Activated CD8-positive, alpha-beta T cell treated with anti-CD3 and anti-CD28 coated beads for 36 hours (primary cell): ENCODE measurements at regions not wholly inside any gene's neighbourhood (a gene's known extent, or its start where the extent isn't known, plus 50 kb on each side); places are given as distances from the start of the nearest gene placed in this dataset.

ENCODE experiments used
- ATAC-seq: fragments of 200-7000 bp; cut with Tn5 transposase; one replicate; pipeline ENCODE4 v1.10.0; 2021; ENCODE audit warnings: mild to moderate bottlenecking, moderate library complexity
- CTCF ChIA-PET: fragments of 350-600 bp; sonication (Branson Sonifier 250); formaldehyde crosslinking; loops from one replicate; lab custom pipeline; 2021; ENCODE audit warnings: antibody characterized with exemption; lab: Charles Lee
- POLR2A ChIA-PET: fragments of 350-600 bp; sonication (Branson Sonifier 250); formaldehyde crosslinking; loops from one replicate; lab custom pipeline; 2021; ENCODE audit warnings: antibody characterized with exemption; lab: Charles Lee
- DNase-seq: peaks from one replicate; pipeline ENCODE4 v3.0.0-alpha.2; 2020
- H3K27ac Mint-ChIP-seq: one replicate; pipeline ENCODE4 v1.8.0; 2021; ENCODE audit warnings: mild to moderate bottlenecking, mixed read lengths
- H3K27me3 Mint-ChIP-seq: one replicate; pipeline ENCODE4 v1.8.0; 2021; ENCODE audit warnings: mixed read lengths
- H3K36me3 Mint-ChIP-seq: one replicate; pipeline ENCODE4 v1.8.0; 2021; ENCODE audit warnings: low read depth, mixed read lengths
- H3K4me1 Mint-ChIP-seq: one replicate; pipeline ENCODE4 v1.8.0; 2021; ENCODE audit warnings: low read depth, mixed read lengths
- H3K4me3 Mint-ChIP-seq: one replicate; pipeline ENCODE4 v1.8.0; 2021; ENCODE audit warnings: mild to moderate bottlenecking, moderate library complexity, mixed read lengths
- H3K9me3 Mint-ChIP-seq: one replicate; pipeline ENCODE4 v1.8.0; 2021; ENCODE audit warnings: mixed read lengths
- intact Hi-C: fragments of 100-400 bp; cut with micrococcal nuclease; formaldehyde crosslinking; loops from one replicate; pipeline ENCODE4 v1.10.0; 2022
- TF ChIP-seq, protein P1 (sequence below): fragments of 200-600 bp; IDR thresholded peaks from one replicate; pipeline ENCODE4 v1.8.0; 2022; ENCODE audit warnings: antibody characterized with exemption, mild to moderate bottlenecking

DNA sequence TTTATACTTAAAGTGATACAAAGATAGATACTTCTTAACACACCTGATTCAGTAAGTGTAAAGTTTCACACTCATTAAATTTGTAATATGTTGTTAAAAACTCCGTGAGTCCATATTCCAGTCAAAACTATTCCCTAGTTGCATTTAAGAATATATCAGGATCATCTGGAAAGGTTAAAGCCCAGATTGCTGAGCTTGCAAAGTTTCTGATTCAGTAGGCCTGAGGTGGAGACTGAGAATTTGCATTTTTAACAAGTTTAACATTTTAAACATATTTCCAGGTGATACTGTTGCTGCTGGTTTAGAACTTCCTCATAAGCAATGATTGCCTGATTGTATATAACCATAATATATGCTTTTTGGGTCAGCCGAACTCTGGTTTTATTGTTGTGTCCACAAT is 1998.6 kb upstream of the PCDH20 start:
- Mint-ChIP-seq H3K9me3 (peaks cover 10% of the 10 kb centered on the region), H3K27me3 (no peaks in the 10 kb centered on the region), H3K4me3 (no peak overlapping the region), H3K4me1 (no peaks in the 10 kb centered on the region), H3K36me3 (no peaks in the 10 kb centered on the region), H3K27ac (no peak overlapping the region)
- TF ChIP-seq, protein P1, sequence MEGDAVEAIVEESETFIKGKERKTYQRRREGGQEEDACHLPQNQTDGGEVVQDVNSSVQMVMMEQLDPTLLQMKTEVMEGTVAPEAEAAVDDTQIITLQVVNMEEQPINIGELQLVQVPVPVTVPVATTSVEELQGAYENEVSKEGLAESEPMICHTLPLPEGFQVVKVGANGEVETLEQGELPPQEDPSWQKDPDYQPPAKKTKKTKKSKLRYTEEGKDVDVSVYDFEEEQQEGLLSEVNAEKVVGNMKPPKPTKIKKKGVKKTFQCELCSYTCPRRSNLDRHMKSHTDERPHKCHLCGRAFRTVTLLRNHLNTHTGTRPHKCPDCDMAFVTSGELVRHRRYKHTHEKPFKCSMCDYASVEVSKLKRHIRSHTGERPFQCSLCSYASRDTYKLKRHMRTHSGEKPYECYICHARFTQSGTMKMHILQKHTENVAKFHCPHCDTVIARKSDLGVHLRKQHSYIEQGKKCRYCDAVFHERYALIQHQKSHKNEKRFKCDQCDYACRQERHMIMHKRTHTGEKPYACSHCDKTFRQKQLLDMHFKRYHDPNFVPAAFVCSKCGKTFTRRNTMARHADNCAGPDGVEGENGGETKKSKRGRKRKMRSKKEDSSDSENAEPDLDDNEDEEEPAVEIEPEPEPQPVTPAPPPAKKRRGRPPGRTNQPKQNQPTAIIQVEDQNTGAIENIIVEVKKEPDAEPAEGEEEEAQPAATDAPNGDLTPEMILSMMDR: no peak
- CTCF ChIA-PET: no interaction called here
- POLR2A ChIA-PET: no interaction called here
- ATAC-seq: no peak
- intact Hi-C loops: no loop called here
- no peak for DNase-seq

DNA sequence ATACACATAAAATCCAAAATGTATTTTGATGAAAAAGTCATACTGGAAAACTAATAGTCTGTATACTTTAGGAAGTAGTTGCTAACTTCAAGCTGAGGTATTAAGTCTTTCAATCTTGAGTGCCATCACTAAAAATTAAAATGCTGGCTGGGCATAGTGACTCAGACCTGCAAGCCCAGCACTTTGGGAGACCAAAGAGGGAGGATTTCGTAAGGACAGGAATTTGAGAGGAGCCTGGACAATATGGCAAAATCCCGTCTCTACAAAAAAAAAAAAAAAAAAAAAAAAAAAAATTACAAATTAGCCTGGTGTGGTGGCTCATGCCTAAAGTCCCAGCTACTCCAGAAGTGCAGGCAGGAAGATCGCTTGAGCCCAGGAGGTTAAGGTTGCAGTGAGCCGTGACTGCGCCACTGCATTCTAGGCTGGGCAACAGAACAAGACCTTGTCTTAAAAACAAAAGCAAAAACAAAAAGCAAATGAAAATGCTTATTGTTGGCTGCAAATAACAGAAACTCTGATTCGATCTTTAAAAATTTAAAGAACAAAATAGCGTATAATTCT is 1994.2 kb upstream of the PCDH20 start:
- CTCF ChIA-PET: no interaction called here
- H3K27ac Mint-ChIP-seq: no peak overlapping the region
- TF ChIP-seq, protein P1: no peak
- no peaks in the 10 kb centered on the region for H3K27me3 Mint-ChIP-seq
- DNase-seq (no peak), ATAC-seq (no peak)
- no peak overlapping the region for H3K4me3 Mint-ChIP-seq
- H3K9me3 Mint-ChIP-seq: peaks cover 9% of the 10 kb centered on the region
- intact Hi-C loops: no loop called here
- POLR2A ChIA-PET: no interaction called here
- no peaks in the 10 kb centered on the region for H3K36me3 Mint-ChIP-seq
- no peaks in the 10 kb centered on the region for H3K4me1 Mint-ChIP-seq

DNA sequence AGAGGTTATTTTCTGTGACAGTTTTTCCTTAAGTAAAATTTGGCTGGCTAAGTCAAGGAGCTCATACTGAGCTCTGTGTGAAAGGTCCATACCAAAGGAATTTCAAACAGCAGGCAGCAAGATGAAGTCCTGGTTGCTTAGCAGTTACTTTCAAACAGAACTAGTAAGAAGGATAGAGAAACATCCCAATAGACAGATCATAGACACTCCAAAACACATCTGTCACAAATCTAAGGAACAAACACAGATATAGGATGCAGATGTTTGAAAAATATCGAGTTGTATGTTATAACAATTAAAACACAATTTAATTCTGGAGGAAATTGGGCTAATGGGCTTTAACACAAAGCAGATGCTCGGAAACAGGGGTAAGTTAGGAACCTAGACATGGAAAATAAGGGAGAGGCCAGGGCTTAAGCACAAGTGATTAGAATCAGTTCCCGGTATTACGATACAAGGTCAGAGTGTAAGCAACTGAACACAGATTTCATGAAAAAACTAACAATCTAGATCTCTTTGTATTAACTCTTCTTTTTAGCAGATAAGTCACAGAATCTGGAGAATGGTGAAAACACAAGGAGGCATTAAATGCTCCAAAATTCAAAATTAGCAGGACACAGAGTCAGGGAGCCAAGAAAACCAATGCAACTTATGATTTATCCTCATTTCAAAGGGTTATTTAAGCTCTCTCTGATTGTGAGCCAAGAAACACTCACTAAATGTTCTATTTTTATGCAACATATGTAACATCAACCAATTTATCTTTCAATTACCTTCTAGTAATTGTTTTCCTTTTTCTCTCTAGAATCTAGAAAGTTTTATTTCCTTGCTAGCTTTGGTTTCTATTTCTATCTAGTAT is 1992.9 kb upstream of the PCDH20 start:
- no peak for ATAC-seq
- Mint-ChIP-seq H3K27ac (no peak overlapping the region), H3K36me3 (no peaks in the 10 kb centered on the region), H3K27me3 (no peaks in the 10 kb centered on the region), H3K4me1 (no peaks in the 10 kb centered on the region), H3K9me3 (peaks cover 11% of the 10 kb centered on the region), H3K4me3 (no peak overlapping the region)
- intact Hi-C loops: no loop called here
- DNase-seq: no peak
- TF ChIP-seq, protein P1: no peak
- ChIA-PET POLR2A (no interaction called here), CTCF (no interaction called here)

DNA sequence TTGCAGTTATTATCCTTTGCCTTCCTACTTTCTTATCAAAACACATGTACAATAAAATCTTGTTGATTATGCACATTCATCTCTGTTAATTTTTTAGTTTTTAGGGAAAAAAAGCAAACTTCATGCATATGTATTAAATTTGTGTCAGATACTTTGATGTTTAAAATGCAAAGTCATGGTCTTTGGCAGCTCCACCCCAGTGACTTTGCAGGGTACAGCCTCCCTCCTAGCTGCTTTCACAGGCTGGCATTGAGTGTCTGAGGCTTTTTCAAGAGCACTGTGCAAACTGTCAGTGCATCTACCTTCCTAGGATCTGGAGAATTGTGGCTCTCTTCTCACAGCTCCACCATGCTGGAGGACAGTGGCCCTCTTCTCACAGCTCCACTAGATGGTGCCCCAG is 1988.1 kb upstream of the PCDH20 start:
- Mint-ChIP-seq H3K36me3 (no peaks in the 10 kb centered on the region), H3K4me1 (no peaks in the 10 kb centered on the region), H3K4me3 (no peak overlapping the region), H3K27me3 (no peaks in the 10 kb centered on the region), H3K9me3 (peaks cover 16% of the 10 kb centered on the region), H3K27ac (no peak overlapping the region)
- ATAC-seq (no peak), DNase-seq (no peak)
- intact Hi-C loops: no loop called here
- POLR2A ChIA-PET: interaction anchor here (0.5 kb wide), 1 partner anchor 18 kb away, joined by 3 read pairs; no protein-coding TSS in a partner anchor
- CTCF ChIA-PET: no interaction called here
- TF ChIP-seq, protein P1: no peak

DNA sequence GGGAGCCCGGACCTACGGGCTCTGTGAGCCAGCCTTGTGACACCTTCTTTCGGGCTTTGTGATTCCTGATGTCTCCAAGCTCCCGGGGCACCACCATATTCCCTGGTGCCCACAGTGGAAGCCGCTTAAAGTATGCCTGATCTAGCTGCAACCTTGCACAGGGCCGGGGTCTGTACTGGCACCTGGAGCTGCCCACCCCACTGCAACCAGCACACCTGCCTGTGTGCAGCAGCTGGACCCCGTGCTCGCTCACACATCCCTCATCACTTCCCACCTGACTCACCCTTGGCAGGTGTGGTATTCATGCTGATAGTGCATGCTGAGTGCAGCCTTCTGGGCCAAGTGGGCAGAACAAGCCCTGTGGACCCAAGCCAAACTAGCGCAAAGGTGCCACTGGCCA is 1981.1 kb upstream of the PCDH20 start:
- ATAC-seq (no peak), DNase-seq (no peak)
- peaks cover 6% of the 10 kb centered on the region for H3K9me3 Mint-ChIP-seq
- H3K36me3 Mint-ChIP-seq: no peaks in the 10 kb centered on the region
- ChIA-PET POLR2A (no interaction called here), CTCF (no interaction called here)
- no peak overlapping the region for H3K4me3 Mint-ChIP-seq
- H3K4me1 Mint-ChIP-seq: no peaks in the 10 kb centered on the region
- intact Hi-C loops: no loop called here
- H3K27ac Mint-ChIP-seq: no peak overlapping the region
- TF ChIP-seq, protein P1: no peak
- H3K27me3 Mint-ChIP-seq: no peaks in the 10 kb centered on the region
